ENCODE measurements at regions not wholly inside any gene's neighbourhood (a gene's known extent, or its start where the extent isn't known, plus 50 kb on each side); places are given as distances from the start of the nearest gene placed in this dataset.
"Not testable (repeated sequence)": the region's sequence is repeated elsewhere in the genome, so short reads cannot be mapped to it uniquely, and the experiment has no call there.

- DNase-seq (ENCODE audit: low read depth) = no peak
These were observed 322.2 kb downstream of the IRS1 start for GRCh38 chr2:226477221-226478108.

DNA sequence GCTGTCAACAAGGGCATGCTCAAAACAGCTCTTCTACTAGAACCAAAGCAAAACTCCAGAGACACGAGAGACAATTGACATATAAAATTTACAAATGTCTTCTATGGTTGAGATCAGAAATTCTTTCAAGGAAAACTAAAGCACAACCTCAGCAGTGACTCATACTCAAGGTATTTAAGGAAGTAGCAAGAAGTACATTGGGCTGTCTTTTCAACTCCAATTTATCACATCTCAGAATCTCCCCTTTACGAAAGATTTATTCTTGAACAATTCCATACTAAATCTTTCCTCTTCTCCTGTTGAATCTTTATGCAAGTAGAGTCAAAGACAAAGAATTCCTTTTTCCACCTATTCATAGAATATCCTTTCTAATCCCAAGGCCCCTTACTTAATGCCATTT, 324.0 kb downstream of the IRS1 start:
- DNase-seq (ENCODE audit: low read depth) = peak; percentile 87

- DNase-seq (ENCODE audit: low read depth) = peak; percentile 31
These were observed 325.5 kb downstream of the IRS1 start for GRCh38 chr2:226474131-226474530.

- DNase-seq (ENCODE audit: low read depth) = no peak
These were observed 327.6 kb downstream of the IRS1 start for GRCh38 chr2:226471987-226472470.

DNA sequence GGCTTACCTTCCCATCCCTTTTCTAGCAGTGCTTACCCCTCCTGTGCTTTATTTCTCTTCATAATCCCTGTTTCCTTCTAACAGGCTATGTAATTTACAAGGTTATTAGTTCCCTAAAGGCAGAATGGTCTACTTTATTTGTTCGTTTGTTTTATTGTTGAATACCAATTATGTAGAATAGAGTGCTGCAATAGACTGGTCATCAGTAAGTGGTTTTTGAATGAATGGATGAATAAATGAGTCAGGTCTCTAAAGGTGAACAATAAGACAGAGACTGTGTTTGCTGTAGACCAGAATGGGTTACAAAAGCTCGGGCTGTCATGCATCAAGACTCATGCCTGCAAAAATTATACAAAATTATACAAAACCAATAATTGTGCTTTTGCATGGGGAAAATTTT, 332.0 kb downstream of the IRS1 start:
- no peak for DNase-seq (ENCODE audit: low read depth)

GRCh38 chr2:226467221-226467620, 332.4 kb downstream of the IRS1 start:
- DNase-seq (ENCODE audit: low read depth) = no peak

DNA sequence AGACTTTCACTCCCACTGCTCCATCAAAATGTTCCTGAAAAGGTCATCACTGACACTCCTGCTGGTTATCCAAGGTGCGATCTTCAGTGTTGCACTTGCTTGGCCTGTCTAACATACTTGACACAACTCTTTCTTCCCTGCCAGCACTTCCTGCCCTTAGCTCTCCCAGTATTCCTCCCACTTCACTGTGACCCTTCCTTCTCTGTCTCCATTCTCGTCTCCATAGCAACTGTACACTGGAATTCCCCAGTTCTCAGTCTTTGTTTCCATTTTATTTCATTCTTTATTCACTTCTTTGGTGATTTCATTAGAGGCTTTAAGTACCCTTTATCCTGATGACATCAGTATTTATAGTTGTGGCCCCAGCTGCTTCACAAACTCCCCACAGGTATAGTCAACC, 333.0 kb downstream of the IRS1 start:
- peak; percentile 59 for DNase-seq (ENCODE audit: low read depth)

DNA sequence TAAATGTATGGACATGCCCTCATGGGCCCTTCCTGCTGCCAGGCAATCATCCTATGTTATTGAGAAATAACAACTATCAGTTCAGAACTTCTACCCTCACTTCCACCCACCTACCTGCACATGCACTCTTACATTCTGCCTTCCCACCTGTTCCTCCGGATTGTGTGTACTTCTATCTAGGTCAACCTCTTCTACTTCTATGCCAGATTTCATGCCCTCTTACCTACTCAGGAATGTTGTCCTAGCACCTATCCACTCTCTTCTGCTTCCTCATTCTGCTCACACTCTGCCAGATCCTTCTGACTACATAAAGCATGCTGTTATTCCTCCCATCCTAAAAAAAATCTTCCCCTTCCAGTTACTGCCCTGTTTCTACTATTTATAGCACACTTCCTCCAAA, 333.5 kb downstream of the IRS1 start:
- DNase-seq (ENCODE audit: low read depth) = no peak

- DNase-seq (ENCODE audit: low read depth) = no peak
These were observed 335.2 kb downstream of the IRS1 start for GRCh38 chr2:226464380-226464779.

GRCh38 chr2:226463154-226463553, 336.5 kb downstream of the IRS1 start:
- no peak for DNase-seq (ENCODE audit: low read depth)

- DNase-seq (ENCODE audit: low read depth) = peak; percentile 56
These were observed 337.6 kb downstream of the IRS1 start for GRCh38 chr2:226461981-226462380.

GRCh38 chr2:226456144-226456543, 343.5 kb downstream of the IRS1 start:
- DNase-seq (ENCODE audit: low read depth) = not testable (repeated sequence)

- DNase-seq (ENCODE audit: low read depth) = no peak
These were observed 346.9 kb downstream of the IRS1 start for GRCh38 chr2:226452768-226453167.

GRCh38 chr2:226451486-226451885, 348.1 kb downstream of the IRS1 start:
- DNase-seq (ENCODE audit: low read depth) = no peak

DNA sequence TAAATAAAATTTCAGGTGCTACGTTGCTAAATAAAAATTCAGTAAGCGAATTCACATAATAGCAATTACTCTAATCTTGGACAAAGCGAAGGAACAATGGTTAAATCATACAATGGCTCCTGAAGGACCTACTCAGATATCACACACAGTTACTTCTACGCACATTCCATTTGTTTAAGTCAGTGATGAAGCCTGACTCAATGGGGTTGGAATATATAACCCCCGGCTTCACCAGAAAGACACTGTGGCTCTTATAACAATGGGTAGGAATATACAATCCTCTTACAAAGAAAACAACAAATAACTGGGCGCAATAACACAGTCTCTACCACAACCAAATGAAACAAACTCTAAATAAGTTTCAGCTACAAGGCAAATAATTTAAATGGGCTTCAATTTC, 349.5 kb downstream of the IRS1 start:
- DNase-seq (ENCODE audit: low read depth) = peak; percentile 81

GRCh38 chr2:226447338-226448300, 352.0 kb downstream of the IRS1 start:
- DNase-seq (ENCODE audit: low read depth) = peak; percentile 73

- peak; percentile 74 for DNase-seq (ENCODE audit: low read depth)
These were observed 353.1 kb downstream of the IRS1 start for GRCh38 chr2:226446406-226447001.

DNA sequence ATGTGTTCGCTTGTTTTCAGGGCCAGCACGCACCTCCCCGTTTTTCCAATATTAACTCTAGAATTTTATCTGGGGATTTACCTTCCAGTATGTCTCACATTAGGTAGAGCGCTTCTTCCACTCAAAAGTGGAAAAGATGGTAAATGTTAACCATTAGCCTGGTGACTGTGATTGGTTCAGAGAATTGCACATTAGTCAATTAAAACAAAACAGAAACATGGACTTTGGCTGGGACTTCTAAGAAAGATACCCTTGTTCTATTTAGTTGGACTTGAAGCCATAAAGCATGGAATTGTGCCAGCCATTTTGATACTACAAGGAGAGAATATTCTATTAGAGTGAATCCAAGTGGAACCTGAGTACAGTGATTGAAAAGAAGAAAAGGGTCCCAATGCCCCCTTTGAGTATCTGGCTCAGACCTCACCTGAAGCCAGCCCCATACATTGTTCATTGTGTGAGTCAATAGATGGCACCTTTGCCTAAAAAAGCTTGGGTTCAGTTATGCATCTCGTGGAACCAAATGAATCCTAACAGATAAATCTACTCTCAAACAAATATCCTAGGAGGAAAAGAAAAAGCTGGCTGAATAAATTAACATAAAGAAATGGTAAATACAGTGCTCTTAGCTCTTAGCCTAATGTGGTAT, 354.3 kb downstream of the IRS1 start:
- no peak for DNase-seq (ENCODE audit: low read depth)

- no peak for DNase-seq (ENCODE audit: low read depth)
These were observed 356.5 kb downstream of the IRS1 start for GRCh38 chr2:226443112-226443511.

- peak; percentile 65 for DNase-seq (ENCODE audit: low read depth)
These were observed 359.3 kb downstream of the IRS1 start for GRCh38 chr2:226440127-226440918.

DNA sequence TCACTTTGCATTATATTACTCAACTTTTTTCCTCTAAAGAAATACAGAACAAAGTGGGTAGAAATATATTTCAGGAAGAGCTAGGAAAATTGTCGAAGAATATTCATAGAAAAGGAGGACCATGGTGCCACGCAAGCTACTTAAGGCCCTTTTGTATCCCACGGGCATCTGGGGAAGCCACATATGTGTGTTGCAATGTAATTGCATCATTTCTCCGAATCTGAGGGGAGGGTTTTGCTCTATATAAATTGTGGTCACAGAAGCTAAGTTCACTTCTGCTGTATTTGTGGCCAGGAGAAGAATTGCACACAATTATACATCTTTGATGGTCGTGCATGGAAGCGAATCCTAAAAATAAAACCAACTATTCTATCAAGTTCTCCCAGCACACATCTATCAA, 360.3 kb downstream of the IRS1 start:
- DNase-seq (ENCODE audit: low read depth) = peak; percentile 43
